ENCODE measurements at regions not wholly inside any gene's neighbourhood (a gene's known extent, or its start where the extent isn't known, plus 50 kb on each side); places are given as distances from the start of the nearest gene placed in this dataset.
"Not testable (repeated sequence)": the region's sequence is repeated elsewhere in the genome, so short reads cannot be mapped to it uniquely, and the experiment has no call there.

- no peak overlapping the region for H3K4me3 ChIP-seq (ENCODE audit: low read depth, low read length)
These were observed 72.4 kb upstream of the TBL1X start for GRCh38 chrX:9392445-9392844.

GRCh38 chrX:9393571-9393970, 71.3 kb upstream of the TBL1X start:
- H3K4me3 ChIP-seq (ENCODE audit: low read depth, low read length): no peak overlapping the region
- TF ChIP-seq CTCF (IDR thresholded peaks at IDR 0.05; ENCODE audit: borderline replicate concordance, insufficient read depth, low read depth, low read length): no peak

More at GRCh38 chrX:9392445-9392844, 72.4 kb upstream of the TBL1X start:
- no peak for TF ChIP-seq CTCF (IDR thresholded peaks at IDR 0.05; ENCODE audit: borderline replicate concordance, insufficient read depth, low read depth, low read length)

- TF ChIP-seq CTCF (IDR thresholded peaks at IDR 0.05; ENCODE audit: borderline replicate concordance, insufficient read depth, low read depth, low read length): no peak
These were observed 70.6 kb upstream of the TBL1X start for GRCh38 chrX:9394212-9394611.

GRCh38 chrX:9396930-9397329, 67.9 kb upstream of the TBL1X start:
- no peak overlapping the region for H3K4me3 ChIP-seq (ENCODE audit: low read depth, low read length)
- no peak for TF ChIP-seq CTCF (IDR thresholded peaks at IDR 0.05; ENCODE audit: borderline replicate concordance, insufficient read depth, low read depth, low read length)

More at GRCh38 chrX:9394212-9394611, 70.6 kb upstream of the TBL1X start:
- H3K4me3 ChIP-seq (ENCODE audit: low read depth, low read length): no peak overlapping the region

- no peak overlapping the region for H3K4me3 ChIP-seq (ENCODE audit: low read depth, low read length)
- TF ChIP-seq CTCF (IDR thresholded peaks at IDR 0.05; ENCODE audit: borderline replicate concordance, insufficient read depth, low read depth, low read length): no peak
These were observed 63.8 kb upstream of the TBL1X start for GRCh38 chrX:9401051-9401450.

- TF ChIP-seq CTCF (IDR thresholded peaks at IDR 0.05; ENCODE audit: borderline replicate concordance, insufficient read depth, low read depth, low read length): no peak
- no peak overlapping the region for H3K4me3 ChIP-seq (ENCODE audit: low read depth, low read length)
These were observed 61.5 kb upstream of the TBL1X start for GRCh38 chrX:9403374-9403773.

- H3K4me3 ChIP-seq (ENCODE audit: low read depth, low read length): not testable (repeated sequence)
These were observed 59.2 kb upstream of the TBL1X start for GRCh38 chrX:9405635-9406034.

GRCh38 chrX:9410889-9411288, 54.0 kb upstream of the TBL1X start:
- H3K4me3 ChIP-seq (ENCODE audit: low read depth, low read length): not testable (repeated sequence)

GRCh38 chrX:9411682-9412081, 53.2 kb upstream of the TBL1X start:
- H3K4me3 ChIP-seq (ENCODE audit: low read depth, low read length): not testable (repeated sequence)

Measured in GM12875 (cell line).